ENCODE measurements at regions not wholly inside any gene's neighbourhood (a gene's known extent, or its start where the extent isn't known, plus 50 kb on each side); places are given as distances from the start of the nearest gene placed in this dataset.

GRCh38 chr5:34536699-34537098 lies 119.4 kb upstream of the RAI14 start:
- Histone ChIP-seq H3K27me3 (ENCODE audit: control insufficient read depth, insufficient read depth, low read length) (no peaks in the 10 kb centered on the region), H3K9ac (ENCODE audit: low read depth, low read length) (no peak overlapping the region), H3K27ac (ENCODE audit: low read depth, low read length) (no peak overlapping the region), H3K36me3 (ENCODE audit: control insufficient read depth, insufficient read depth, low read length) (no peaks in the 10 kb centered on the region), H3K4me3 (ENCODE audit: low read depth, low read length) (no peak overlapping the region), H3K9me3 (ENCODE audit: control insufficient read depth, insufficient read depth, low read length) (no peaks in the 10 kb centered on the region), H3K4me1 (ENCODE audit: control insufficient read depth, insufficient read depth, low read length) (0 out of 2 replicates have a peak, but pooled peaks cover 3% of the 10 kb centered on the region)

GRCh38 chr5:34538026-34538672 lies 118.0 kb upstream of the RAI14 start:
- no peak overlapping the region for H3K9ac ChIP-seq (ENCODE audit: low read depth, low read length)
- H3K9me3 ChIP-seq (ENCODE audit: control insufficient read depth, insufficient read depth, low read length) = 0 out of 2 replicates have a peak, but pooled peaks cover 6% of the 10 kb centered on the region
- no peaks in the 10 kb centered on the region for H3K36me3 ChIP-seq (ENCODE audit: control insufficient read depth, insufficient read depth, low read length)
- H3K27me3 ChIP-seq (ENCODE audit: control insufficient read depth, insufficient read depth, low read length) = no peaks in the 10 kb centered on the region
- no peak overlapping the region for H3K4me3 ChIP-seq (ENCODE audit: low read depth, low read length)
- H3K4me1 ChIP-seq (ENCODE audit: control insufficient read depth, insufficient read depth, low read length) = 0 out of 2 replicates have a peak, but pooled peaks cover 3% of the 10 kb centered on the region
- H3K27ac ChIP-seq (ENCODE audit: low read depth, low read length) = no peak overlapping the region

- H3K9me3 ChIP-seq (ENCODE audit: control insufficient read depth, insufficient read depth, low read length) = peaks cover 17% of the 10 kb centered on the region
- H3K4me3 ChIP-seq (ENCODE audit: low read depth, low read length) = no peak overlapping the region
- 0 out of 2 replicates have a peak, but pooled peaks cover 3% of the 10 kb centered on the region for H3K4me1 ChIP-seq (ENCODE audit: control insufficient read depth, insufficient read depth, low read length)
These were observed 116.9 kb upstream of the RAI14 start for GRCh38 chr5:34539183-34539582.

GRCh38 chr5:34541067-34541466 lies 115.1 kb upstream of the RAI14 start:
- H3K4me3 ChIP-seq (ENCODE audit: low read depth, low read length) = no peak overlapping the region
- H3K27me3 ChIP-seq (ENCODE audit: control insufficient read depth, insufficient read depth, low read length) = no peaks in the 10 kb centered on the region
- H3K4me1 ChIP-seq (ENCODE audit: control insufficient read depth, insufficient read depth, low read length) = 0 out of 2 replicates have a peak, but pooled peaks cover 3% of the 10 kb centered on the region
- no peaks in the 10 kb centered on the region for H3K36me3 ChIP-seq (ENCODE audit: control insufficient read depth, insufficient read depth, low read length)
- no peak overlapping the region for H3K27ac ChIP-seq (ENCODE audit: low read depth, low read length)
- peaks cover 36% of the 10 kb centered on the region for H3K9me3 ChIP-seq (ENCODE audit: control insufficient read depth, insufficient read depth, low read length)
- no peak overlapping the region for H3K9ac ChIP-seq (ENCODE audit: low read depth, low read length)

More at GRCh38 chr5:34539183-34539582, 116.9 kb upstream of the RAI14 start:
- Histone ChIP-seq H3K27ac (ENCODE audit: low read depth, low read length) (no peak overlapping the region), H3K27me3 (ENCODE audit: control insufficient read depth, insufficient read depth, low read length) (no peaks in the 10 kb centered on the region), H3K9ac (ENCODE audit: low read depth, low read length) (no peak overlapping the region), H3K36me3 (ENCODE audit: control insufficient read depth, insufficient read depth, low read length) (no peaks in the 10 kb centered on the region)

GRCh38 chr5:34542818-34543217 lies 113.3 kb upstream of the RAI14 start:
- no peak overlapping the region for H3K27ac ChIP-seq (ENCODE audit: low read depth, low read length)
- H3K9me3 ChIP-seq (ENCODE audit: control insufficient read depth, insufficient read depth, low read length) = peaks cover 53% of the 10 kb centered on the region
- peaks cover 3% of the 10 kb centered on the region; the same call in 1 of the 2 replicates for H3K4me1 ChIP-seq (ENCODE audit: control insufficient read depth, insufficient read depth, low read length)
- H3K36me3 ChIP-seq (ENCODE audit: control insufficient read depth, insufficient read depth, low read length) = no peaks in the 10 kb centered on the region; the same call in 1 of the 2 replicates
- H3K9ac ChIP-seq (ENCODE audit: low read depth, low read length) = no peak overlapping the region
- H3K27me3 ChIP-seq (ENCODE audit: control insufficient read depth, insufficient read depth, low read length) = no peaks in the 10 kb centered on the region
- no peak overlapping the region for H3K4me3 ChIP-seq (ENCODE audit: low read depth, low read length)

- no peaks in the 10 kb centered on the region for H3K27me3 ChIP-seq (ENCODE audit: control insufficient read depth, insufficient read depth, low read length)
- H3K4me3 ChIP-seq (ENCODE audit: low read depth, low read length) = no peak overlapping the region
- no peaks in the 10 kb centered on the region; the same call in 1 of the 2 replicates for H3K36me3 ChIP-seq (ENCODE audit: control insufficient read depth, insufficient read depth, low read length)
- H3K9ac ChIP-seq (ENCODE audit: low read depth, low read length) = no peak overlapping the region
- H3K27ac ChIP-seq (ENCODE audit: low read depth, low read length) = no peak overlapping the region
- H3K9me3 ChIP-seq (ENCODE audit: control insufficient read depth, insufficient read depth, low read length) = peaks cover 54% of the 10 kb centered on the region
- H3K4me1 ChIP-seq (ENCODE audit: control insufficient read depth, insufficient read depth, low read length) = peaks cover 9% of the 10 kb centered on the region
These were observed 112.4 kb upstream of the RAI14 start for GRCh38 chr5:34543687-34544086.

GRCh38 chr5:34544403-34544802 lies 111.7 kb upstream of the RAI14 start:
- H3K4me3 ChIP-seq (ENCODE audit: low read depth, low read length) = no peak overlapping the region
- H3K9ac ChIP-seq (ENCODE audit: low read depth, low read length) = no peak overlapping the region
- H3K27ac ChIP-seq (ENCODE audit: low read depth, low read length) = no peak overlapping the region
- H3K4me1 ChIP-seq (ENCODE audit: control insufficient read depth, insufficient read depth, low read length) = peaks cover 10% of the 10 kb centered on the region
- peaks cover 54% of the 10 kb centered on the region for H3K9me3 ChIP-seq (ENCODE audit: control insufficient read depth, insufficient read depth, low read length)
- no peaks in the 10 kb centered on the region; the same call in 1 of the 2 replicates for H3K36me3 ChIP-seq (ENCODE audit: control insufficient read depth, insufficient read depth, low read length)
- H3K27me3 ChIP-seq (ENCODE audit: control insufficient read depth, insufficient read depth, low read length) = no peaks in the 10 kb centered on the region

- H3K4me1 ChIP-seq (ENCODE audit: control insufficient read depth, insufficient read depth, low read length) = peaks cover 10% of the 10 kb centered on the region
- H3K27ac ChIP-seq (ENCODE audit: low read depth, low read length) = no peak overlapping the region
- H3K9ac ChIP-seq (ENCODE audit: low read depth, low read length) = no peak overlapping the region
- H3K27me3 ChIP-seq (ENCODE audit: control insufficient read depth, insufficient read depth, low read length) = no peaks in the 10 kb centered on the region
- peaks cover 54% of the 10 kb centered on the region for H3K9me3 ChIP-seq (ENCODE audit: control insufficient read depth, insufficient read depth, low read length)
- H3K4me3 ChIP-seq (ENCODE audit: low read depth, low read length) = peak overlapping the region; percentile 7; the same call in 1 of the 2 replicates
- H3K36me3 ChIP-seq (ENCODE audit: control insufficient read depth, insufficient read depth, low read length) = no peaks in the 10 kb centered on the region; the same call in 1 of the 2 replicates
These were observed 111.0 kb upstream of the RAI14 start for GRCh38 chr5:34545164-34545563.

GRCh38 chr5:34545626-34546025 lies 110.5 kb upstream of the RAI14 start:
- Histone ChIP-seq H3K9ac (ENCODE audit: low read depth, low read length) (no peak overlapping the region), H3K27ac (ENCODE audit: low read depth, low read length) (no peak overlapping the region), H3K9me3 (ENCODE audit: control insufficient read depth, insufficient read depth, low read length) (peaks cover 54% of the 10 kb centered on the region), H3K27me3 (ENCODE audit: control insufficient read depth, insufficient read depth, low read length) (no peaks in the 10 kb centered on the region), H3K4me1 (ENCODE audit: control insufficient read depth, insufficient read depth, low read length) (peaks cover 10% of the 10 kb centered on the region), H3K36me3 (ENCODE audit: control insufficient read depth, insufficient read depth, low read length) (no peaks in the 10 kb centered on the region; the same call in 1 of the 2 replicates), H3K4me3 (ENCODE audit: low read depth, low read length) (peak overlapping the region; percentile 7; the same call in 1 of the 2 replicates)

- H3K27ac ChIP-seq (ENCODE audit: low read depth, low read length) = peak overlapping the region; percentile 75
- peak overlapping the region; percentile 8; the same call in 1 of the 2 replicates for H3K4me3 ChIP-seq (ENCODE audit: low read depth, low read length)
- H3K9me3 ChIP-seq (ENCODE audit: control insufficient read depth, insufficient read depth, low read length) = peaks cover 51% of the 10 kb centered on the region
- no peaks in the 10 kb centered on the region; the same call in 1 of the 2 replicates for H3K36me3 ChIP-seq (ENCODE audit: control insufficient read depth, insufficient read depth, low read length)
- no peaks in the 10 kb centered on the region for H3K27me3 ChIP-seq (ENCODE audit: control insufficient read depth, insufficient read depth, low read length)
- H3K4me1 ChIP-seq (ENCODE audit: control insufficient read depth, insufficient read depth, low read length) = peaks cover 10% of the 10 kb centered on the region
- H3K9ac ChIP-seq (ENCODE audit: low read depth, low read length) = no peak overlapping the region
These were observed 108.6 kb upstream of the RAI14 start for GRCh38 chr5:34547300-34548085.

GRCh38 chr5:34548086-34548403 lies 108.1 kb upstream of the RAI14 start:
- Histone ChIP-seq H3K27ac (ENCODE audit: low read depth, low read length) (peak overlapping the region; percentile 75), H3K9ac (ENCODE audit: low read depth, low read length) (no peak overlapping the region), H3K27me3 (ENCODE audit: control insufficient read depth, insufficient read depth, low read length) (no peaks in the 10 kb centered on the region), H3K4me1 (ENCODE audit: control insufficient read depth, insufficient read depth, low read length) (peaks cover 10% of the 10 kb centered on the region), H3K4me3 (ENCODE audit: low read depth, low read length) (no peak overlapping the region), H3K9me3 (ENCODE audit: control insufficient read depth, insufficient read depth, low read length) (peaks cover 49% of the 10 kb centered on the region), H3K36me3 (ENCODE audit: control insufficient read depth, insufficient read depth, low read length) (no peaks in the 10 kb centered on the region; the same call in 1 of the 2 replicates)
